ENCODE measurements at regions not wholly inside any gene's neighbourhood (a gene's known extent, or its start where the extent isn't known, plus 50 kb on each side); places are given as distances from the start of the nearest gene placed in this dataset.
"Not testable (repeated sequence)": the region's sequence is repeated elsewhere in the genome, so short reads cannot be mapped to it uniquely, and the experiment has no call there.

- no peaks in the 10 kb centered on the region for H4K20me1 ChIP-seq (ENCODE audit: control insufficient read depth, insufficient read depth, low read depth, low read length)
These were observed 327.7 kb downstream of the TMX3 start for GRCh38 chr18:68387246-68387645.

GRCh38 chr18:68383979-68384378, 330.9 kb downstream of the TMX3 start:
- H3K9me2 ChIP-seq (replicated peaks; ENCODE audit: control insufficient read depth, low read length); H3K4me1 ChIP-seq (ENCODE audit: control insufficient read depth, low read length); H3K36me3 ChIP-seq (ENCODE audit: control insufficient read depth, low read length); H4K20me1 ChIP-seq (ENCODE audit: control insufficient read depth, insufficient read depth, low read depth, low read length); H3K27me3 ChIP-seq (ENCODE audit: control insufficient read depth, low read length); H3K4me2 ChIP-seq (ENCODE audit: low read length); H3K79me2 ChIP-seq (ENCODE audit: control insufficient read depth, low read length); H3K27ac ChIP-seq (ENCODE audit: low read depth, low read length); H3K9me3 ChIP-seq (ENCODE audit: control insufficient read depth, insufficient read depth, low read length); H3F3A ChIP-seq (ENCODE audit: control insufficient read depth, insufficient read depth); H3K4me3 ChIP-seq (ENCODE audit: low read length): not testable (repeated sequence)

More at GRCh38 chr18:68387246-68387645, 327.7 kb downstream of the TMX3 start:
- no peaks in the 10 kb centered on the region for H3K79me2 ChIP-seq (ENCODE audit: control insufficient read depth, low read length)
- no peaks in the 10 kb centered on the region for H3K36me3 ChIP-seq (ENCODE audit: control insufficient read depth, low read length)
- H3K4me3 ChIP-seq (ENCODE audit: low read length): no peak overlapping the region
- no peaks in the 10 kb centered on the region for H3F3A ChIP-seq (ENCODE audit: control insufficient read depth, insufficient read depth)
- no peaks in the 10 kb centered on the region for H3K9me3 ChIP-seq (ENCODE audit: control insufficient read depth, insufficient read depth, low read length)
- no peaks in the 10 kb centered on the region for H3K27me3 ChIP-seq (ENCODE audit: control insufficient read depth, low read length)
- H3K4me2 ChIP-seq (ENCODE audit: low read length): no peak overlapping the region
- no peaks in the 10 kb centered on the region for H3K9me2 ChIP-seq (replicated peaks; ENCODE audit: control insufficient read depth, low read length)
- TF ChIP-seq EZH2phosphoT487 (IDR thresholded peaks at IDR 0.05; ENCODE audit: borderline replicate concordance, low read length) (no peak), CTCF (IDR thresholded peaks at IDR 0.05; ENCODE audit: low read depth, low read length, poor library complexity, severe bottlenecking) (no peak)
- no peaks in the 10 kb centered on the region for H3K4me1 ChIP-seq (ENCODE audit: control insufficient read depth, low read length)
- no peak overlapping the region for H3K27ac ChIP-seq (ENCODE audit: low read depth, low read length)

GRCh38 chr18:68376926-68377325, 338.0 kb downstream of the TMX3 start:
- H3F3A ChIP-seq (ENCODE audit: control insufficient read depth, insufficient read depth): no peaks in the 10 kb centered on the region
- no peaks in the 10 kb centered on the region for H3K36me3 ChIP-seq (ENCODE audit: control insufficient read depth, low read length)
- H3K9me2 ChIP-seq (replicated peaks; ENCODE audit: control insufficient read depth, low read length): no peaks in the 10 kb centered on the region
- H3K4me2 ChIP-seq (ENCODE audit: low read length): no peak overlapping the region
- no peaks in the 10 kb centered on the region for H3K27me3 ChIP-seq (ENCODE audit: control insufficient read depth, low read length)
- no peak for TF ChIP-seq CTCF (IDR thresholded peaks at IDR 0.05; ENCODE audit: low read depth, low read length, poor library complexity, severe bottlenecking)
- TF ChIP-seq EZH2phosphoT487 (IDR thresholded peaks at IDR 0.05; ENCODE audit: borderline replicate concordance, low read length): no peak
- no peaks in the 10 kb centered on the region for H3K9me3 ChIP-seq (ENCODE audit: control insufficient read depth, insufficient read depth, low read length)
- no peaks in the 10 kb centered on the region for H4K20me1 ChIP-seq (ENCODE audit: control insufficient read depth, insufficient read depth, low read depth, low read length)
- no peaks in the 10 kb centered on the region for H3K79me2 ChIP-seq (ENCODE audit: control insufficient read depth, low read length)
- no peak overlapping the region for H3K4me3 ChIP-seq (ENCODE audit: low read length)
- H3K4me1 ChIP-seq (ENCODE audit: control insufficient read depth, low read length): no peaks in the 10 kb centered on the region
- no peak overlapping the region for H3K27ac ChIP-seq (ENCODE audit: low read depth, low read length)

GRCh38 chr18:68362907-68363306, 352.0 kb downstream of the TMX3 start:
- H3K27ac ChIP-seq (ENCODE audit: low read depth, low read length): no peak overlapping the region
- no peaks in the 10 kb centered on the region for H3K36me3 ChIP-seq (ENCODE audit: control insufficient read depth, low read length)
- H3K9me3 ChIP-seq (ENCODE audit: control insufficient read depth, insufficient read depth, low read length): peaks cover 2% of the 10 kb centered on the region; the same call in 1 of the 2 replicates
- no peaks in the 10 kb centered on the region for H3K4me1 ChIP-seq (ENCODE audit: control insufficient read depth, low read length)
- no peaks in the 10 kb centered on the region for H3K79me2 ChIP-seq (ENCODE audit: control insufficient read depth, low read length)
- H3K27me3 ChIP-seq (ENCODE audit: control insufficient read depth, low read length): no peaks in the 10 kb centered on the region
- no peaks in the 10 kb centered on the region for H3K9me2 ChIP-seq (replicated peaks; ENCODE audit: control insufficient read depth, low read length)
- no peak overlapping the region for H3K4me2 ChIP-seq (ENCODE audit: low read length)
- no peaks in the 10 kb centered on the region for H3F3A ChIP-seq (ENCODE audit: control insufficient read depth, insufficient read depth)
- TF ChIP-seq CTCF (IDR thresholded peaks at IDR 0.05; ENCODE audit: low read depth, low read length, poor library complexity, severe bottlenecking): no peak
- no peak overlapping the region for H3K4me3 ChIP-seq (ENCODE audit: low read length)
- no peaks in the 10 kb centered on the region for H4K20me1 ChIP-seq (ENCODE audit: control insufficient read depth, insufficient read depth, low read depth, low read length)
